Ishikawa (cell line): ENCODE measurements at regions not wholly inside any gene's neighbourhood (a gene's known extent, or its start where the extent isn't known, plus 50 kb on each side); places are given as distances from the start of the nearest gene placed in this dataset.

Source experiments
- CEBPB ChIP-seq: IDR thresholded peaks from 2 replicates; pipeline ENCODE4 v1.6.1; 2012
- CREB1 ChIP-seq: IDR thresholded peaks from 2 replicates; pipeline ENCODE4 v1.6.1; 2012; ENCODE audit warnings: low read depth
- EGR1 ChIP-seq: IDR thresholded peaks from 2 replicates; pipeline ENCODE4 v1.6.1; 2012
- EP300 ChIP-seq: IDR thresholded peaks from 2 replicates; pipeline ENCODE4 v1.6.1; 2012; ENCODE audit warnings: borderline replicate concordance
- FOXM1 ChIP-seq: IDR thresholded peaks from 2 replicates; pipeline ENCODE4 v1.6.1; 2012; ENCODE audit warnings: low read depth, borderline replicate concordance
- MAX ChIP-seq: IDR thresholded peaks from 2 replicates; pipeline ENCODE4 v1.6.1; 2012
- NFIC ChIP-seq: IDR thresholded peaks from 2 replicates; pipeline ENCODE4 v1.6.1; 2012
- RAD21 ChIP-seq: IDR thresholded peaks from 2 replicates; pipeline ENCODE4 v1.6.1; 2012; ENCODE audit warnings: low read depth
- REST ChIP-seq: IDR thresholded peaks from 2 replicates; pipeline ENCODE4 v1.6.1; 2012; ENCODE audit warnings: low read depth, mild to moderate bottlenecking
- TAF1 ChIP-seq: IDR thresholded peaks from 2 replicates; pipeline ENCODE4 v1.6.1; 2012; ENCODE audit warnings: low read depth, mild to moderate bottlenecking
- TCF12 ChIP-seq: IDR thresholded peaks from 2 replicates; pipeline ENCODE4 v1.6.1; 2012; ENCODE audit warnings: low read depth
- TEAD4 ChIP-seq: IDR thresholded peaks from 2 replicates; pipeline ENCODE4 v1.6.1; 2012
- USF1 ChIP-seq: IDR thresholded peaks from 2 replicates; pipeline ENCODE4 v1.6.1; 2012
- YY1 ChIP-seq: IDR thresholded peaks from 2 replicates; pipeline ENCODE4 v1.6.1; 2012; ENCODE audit warnings: low read depth
- ZBTB7A ChIP-seq: IDR thresholded peaks from 2 replicates; pipeline ENCODE4 v1.6.1; 2012; ENCODE audit warnings: low read depth

GRCh38 chr9:81077572-81077971, 611.8 kb downstream of the TLE1 start:
- TF ChIP-seq NFIC (no peak), RAD21 (no peak), TAF1 (no peak), USF1 (no peak)

GRCh38 chr9:81076131-81076530, 613.2 kb downstream of the TLE1 start:
- TF ChIP-seq REST, result no peak
- no peak for TF ChIP-seq EGR1
- TF ChIP-seq TEAD4, result no peak
- TF ChIP-seq FOXM1, result no peak

- TF ChIP-seq RAD21 (no peak), NFIC (no peak), CREB1 (no peak), REST (no peak), FOXM1 (no peak), TAF1 (no peak), MAX (no peak), EGR1 (no peak)
Observed at GRCh38 chr9:81074221-81074620, 615.1 kb downstream of the TLE1 start.

GRCh38 chr9:81073821-81074220, 615.5 kb downstream of the TLE1 start:
- TF ChIP-seq FOXM1 (no peak), CREB1 (no peak), NFIC (no peak), EGR1 (no peak), TAF1 (no peak), MAX (no peak), USF1 (no peak), REST (no peak), EP300 (no peak), RAD21 (no peak), TEAD4 (no peak), TCF12 (no peak), YY1 (no peak), CEBPB (no peak), ZBTB7A (no peak)

GRCh38 chr9:81072758-81073157, 616.6 kb downstream of the TLE1 start:
- TF ChIP-seq TEAD4 (no peak), TCF12 (no peak), FOXM1 (no peak), RAD21 (no peak), TAF1 (no peak), USF1 (no peak)
